MM.1S (cell line): ENCODE measurements at regions not wholly inside any gene's neighbourhood (a gene's known extent, or its start where the extent isn't known, plus 50 kb on each side); places are given as distances from the start of the nearest gene placed in this dataset.

Experiments
- CTCF ChIP-seq: fragments of 300-600 bp; sonication (generic); IDR thresholded peaks from 2 replicates; pipeline ENCODE4 v1.5.1; 2016; ENCODE audit warnings: antibody characterized with exemption, low read length, mixed read lengths
- EZH2 ChIP-seq: fragments of 300-600 bp; sonication (generic); optimal IDR thresholded peaks from 2 replicates; pipeline ENCODE3; 2017; ENCODE audit warnings: low read depth, mild to moderate bottlenecking, antibody characterized with exemption, low read length, mixed read lengths

GRCh38 chr10:4909118-4909517 is 54.1 kb upstream of the AKR1C1 start:
- TF ChIP-seq CTCF (no peak), EZH2 (no peak)
